ENCODE measurements at regions not wholly inside any gene's neighbourhood (a gene's known extent, or its start where the extent isn't known, plus 50 kb on each side); places are given as distances from the start of the nearest gene placed in this dataset.

- in situ Hi-C loops (cut with HindIII; ENCODE audit: extremely low pct_ligation_motif_present, low pct_unique_long_range_greater_than_20kb) (no loop called here), intact Hi-C loops (cut with micrococcal nuclease; ENCODE audit: unreplicated experiment) (no loop called here)
- Histone ChIP-seq H3K27ac (ENCODE audit: extremely low read length, insufficient read depth, low read length) (no peak overlapping the region), H3K9ac (ENCODE audit: insufficient read depth, low read depth, low read length) (no peak overlapping the region), H3K4me2 (ENCODE audit: low read depth, low read length) (no peak overlapping the region), H3K27me3 (ENCODE audit: control insufficient read depth in 1 of 2, insufficient read depth in 2 of 2, low read length in 2 of 2) (no peaks in the 10 kb centered on the region), H3K79me2 (ENCODE audit: insufficient read depth, low read length) (no peaks in the 10 kb centered on the region), H3K9me3 (ENCODE audit: low read length) (no peaks in the 10 kb centered on the region), H3K36me3 (replicated peaks in 1 of 2; ENCODE audit: control insufficient read depth in 1 of 2, insufficient read depth in 2 of 2, low read length in 2 of 2) (no peaks in the 10 kb centered on the region), H4K20me1 (ENCODE audit: insufficient read depth, low read length) (no peaks in the 10 kb centered on the region), H2AFZ (ENCODE audit: low read length) (no peak overlapping the region), H3K4me1 (ENCODE audit: insufficient read depth, low read length) (no peaks in the 10 kb centered on the region), H3K4me3 (replicated peaks in 1 of 3; ENCODE audit: insufficient read depth in 1 of 3, low read depth in 2 of 3, low read length in 3 of 3) (no peak overlapping the region)
- CTCF ChIA-PET (ENCODE audit: low intra/inter-chr PET ratio, low total read pairs), result no interaction called here
- no TSS peak for BruUV-seq (replicated peaks)
- 24% methylated on average over 3 of the region's 3 CpGs for WGBS (ENCODE audit: low lambda C conversion rate)
- TF ChIP-seq ATF1 (CRISPR knock-in tag; IDR thresholded peaks at IDR 0.05) (no peak), ZNF878 (CRISPR knock-in tag; IDR thresholded peaks at IDR 0.05) (no peak), PBX2 (CRISPR knock-in tag; IDR thresholded peaks at IDR 0.05) (no peak), EZH2 (conservative IDR thresholded peaks at IDR 0.05; ENCODE audit: low read depth, low read length) (no peak), ZNF343 (CRISPR knock-in tag; IDR thresholded peaks at IDR 0.05) (no peak), MATR3 (CRISPR knock-in tag; IDR thresholded peaks at IDR 0.05) (no peak), ZNF709 (CRISPR knock-in tag; IDR thresholded peaks at IDR 0.05) (no peak), TCF7 (IDR thresholded peaks at IDR 0.05; ENCODE audit: low read depth) (no peak), NFATC3 (CRISPR knock-in tag; IDR thresholded peaks at IDR 0.05) (no peak), RXRA (CRISPR knock-in tag; IDR thresholded peaks at IDR 0.05) (no peak), REPIN1 (CRISPR knock-in tag; IDR thresholded peaks at IDR 0.05; ENCODE audit: borderline replicate concordance, low read depth) (no peak), FIP1L1 (IDR thresholded peaks at IDR 0.05; ENCODE audit: borderline replicate concordance, insufficient read depth, low read depth, low read length) (no peak), DMTF1 (CRISPR knock-in tag; IDR thresholded peaks at IDR 0.05) (no peak)
- POLR2A ChIA-PET, result no interaction called here
- ATAC-seq (no peak), DNase-seq (ENCODE audit: low spot score) (no peak), FAIRE-seq (no peak)
These were observed 149.8 kb upstream of the SLC28A3 start for GRCh38 chr9:84490206-84490841.

Data from HepG2 (cell line).